A673 (cell line): ENCODE measurements at regions not wholly inside any gene's neighbourhood (a gene's known extent, or its start where the extent isn't known, plus 50 kb on each side); places are given as distances from the start of the nearest gene placed in this dataset.

Source experiments
- CTCF ChIP-seq: fragments of 300-800, 200-600 bp; sonication (generic); conservative IDR thresholded peaks from 2 replicates; pipeline ENCODE4 v1.5.1; 2017; ENCODE audit warnings: low read depth, mild to moderate bottlenecking, antibody characterized with exemption, low read length, moderate library complexity, mixed read lengths
- EZH2 ChIP-seq: fragments of 200-600 bp; sonication (generic); IDR thresholded peaks from 2 replicates; pipeline ENCODE4 v1.6.1; 2017; ENCODE audit warnings: borderline replicate concordance, low read depth, mild to moderate bottlenecking, mixed read lengths, antibody characterized with exemption, low read length; ENCODE audit not compliant: poor library complexity, severe bottlenecking

GRCh38 chr6:14488180-14488579, 370.6 kb downstream of the CD83 start:
- TF ChIP-seq CTCF (no peak), EZH2 (no peak)
